ENCODE measurements at regions not wholly inside any gene's neighbourhood (a gene's known extent, or its start where the extent isn't known, plus 50 kb on each side); places are given as distances from the start of the nearest gene placed in this dataset.

GRCh38 chr12:126343321-126343720 is 1278.1 kb downstream of the AACS start:
- no peak for TF ChIP-seq CTCF (IDR thresholded peaks at IDR 0.05; ENCODE audit: insufficient read depth, low read length, poor library complexity, severe bottlenecking)
- no peaks in the 10 kb centered on the region for H3K36me3 ChIP-seq (ENCODE audit: control insufficient read depth, insufficient read depth, low read length)
- no peak overlapping the region for H3K4me3 ChIP-seq (replicated peaks; ENCODE audit: low read depth, low read length)
- H3K27me3 ChIP-seq (replicated peaks; ENCODE audit: control insufficient read depth, insufficient read depth, low read length): no peaks in the 10 kb centered on the region
- no peak for DNase-seq (ENCODE audit: extremely low read depth, insufficient read length)

- TF ChIP-seq CTCF (IDR thresholded peaks at IDR 0.05; ENCODE audit: insufficient read depth, low read length, poor library complexity, severe bottlenecking): no peak
- no peaks in the 10 kb centered on the region for H3K36me3 ChIP-seq (ENCODE audit: control insufficient read depth, insufficient read depth, low read length)
- H3K27me3 ChIP-seq (replicated peaks; ENCODE audit: control insufficient read depth, insufficient read depth, low read length): no peaks in the 10 kb centered on the region
- no peak for DNase-seq (ENCODE audit: extremely low read depth, insufficient read length)
- no peak overlapping the region for H3K4me3 ChIP-seq (replicated peaks; ENCODE audit: low read depth, low read length)
These were observed 1280.9 kb downstream of the AACS start for GRCh38 chr12:126346087-126346486.

- no peak for TF ChIP-seq CTCF (IDR thresholded peaks at IDR 0.05; ENCODE audit: insufficient read depth, low read length, poor library complexity, severe bottlenecking)
- Histone ChIP-seq H3K4me3 (replicated peaks; ENCODE audit: low read depth, low read length) (no peak overlapping the region), H3K36me3 (ENCODE audit: control insufficient read depth, insufficient read depth, low read length) (no peaks in the 10 kb centered on the region), H3K27me3 (replicated peaks; ENCODE audit: control insufficient read depth, insufficient read depth, low read length) (no peaks in the 10 kb centered on the region)
- DNase-seq (ENCODE audit: extremely low read depth, insufficient read length): no peak
These were observed 1282.2 kb downstream of the AACS start for GRCh38 chr12:126347421-126347820.

GRCh38 chr12:126349383-126349782 is 1284.1 kb downstream of the AACS start:
- Histone ChIP-seq H3K27me3 (replicated peaks; ENCODE audit: control insufficient read depth, insufficient read depth, low read length) (no peaks in the 10 kb centered on the region), H3K36me3 (ENCODE audit: control insufficient read depth, insufficient read depth, low read length) (no peaks in the 10 kb centered on the region), H3K4me3 (replicated peaks; ENCODE audit: low read depth, low read length) (no peak overlapping the region)
- TF ChIP-seq CTCF (IDR thresholded peaks at IDR 0.05; ENCODE audit: insufficient read depth, low read length, poor library complexity, severe bottlenecking): no peak
- DNase-seq (ENCODE audit: extremely low read depth, insufficient read length): no peak

GRCh38 chr12:126353604-126354003 is 1288.4 kb downstream of the AACS start:
- no peak for TF ChIP-seq CTCF (IDR thresholded peaks at IDR 0.05; ENCODE audit: insufficient read depth, low read length, poor library complexity, severe bottlenecking)
- no peaks in the 10 kb centered on the region for H3K36me3 ChIP-seq (ENCODE audit: control insufficient read depth, insufficient read depth, low read length)
- H3K4me3 ChIP-seq (replicated peaks; ENCODE audit: low read depth, low read length): no peak overlapping the region
- DNase-seq (ENCODE audit: extremely low read depth, insufficient read length): no peak
- no peaks in the 10 kb centered on the region for H3K27me3 ChIP-seq (replicated peaks; ENCODE audit: control insufficient read depth, insufficient read depth, low read length)

GRCh38 chr12:126354633-126355032 is 1289.4 kb downstream of the AACS start:
- no peak for DNase-seq (ENCODE audit: extremely low read depth, insufficient read length)
- no peak for TF ChIP-seq CTCF (IDR thresholded peaks at IDR 0.05; ENCODE audit: insufficient read depth, low read length, poor library complexity, severe bottlenecking)
- Histone ChIP-seq H3K27me3 (replicated peaks; ENCODE audit: control insufficient read depth, insufficient read depth, low read length) (no peaks in the 10 kb centered on the region), H3K36me3 (ENCODE audit: control insufficient read depth, insufficient read depth, low read length) (no peaks in the 10 kb centered on the region), H3K4me3 (replicated peaks; ENCODE audit: low read depth, low read length) (no peak overlapping the region)

Data from GM06990 (cell line).